HG03558 (cell line): ENCODE measurements at regions not wholly inside any gene's neighbourhood (a gene's known extent, or its start where the extent isn't known, plus 50 kb on each side); places are given as distances from the start of the nearest gene placed in this dataset.

ENCODE experiments used
- ATAC-seq: cut with Tn5 transposase; IDR thresholded peaks from one replicate; pipeline ENCODE4 v1.9.1; 2021; ENCODE audit warnings: moderate number of reproducible peaks; ENCODE audit not compliant: unreplicated experiment; ENCODE audit errors: extremely low read depth

DNA sequence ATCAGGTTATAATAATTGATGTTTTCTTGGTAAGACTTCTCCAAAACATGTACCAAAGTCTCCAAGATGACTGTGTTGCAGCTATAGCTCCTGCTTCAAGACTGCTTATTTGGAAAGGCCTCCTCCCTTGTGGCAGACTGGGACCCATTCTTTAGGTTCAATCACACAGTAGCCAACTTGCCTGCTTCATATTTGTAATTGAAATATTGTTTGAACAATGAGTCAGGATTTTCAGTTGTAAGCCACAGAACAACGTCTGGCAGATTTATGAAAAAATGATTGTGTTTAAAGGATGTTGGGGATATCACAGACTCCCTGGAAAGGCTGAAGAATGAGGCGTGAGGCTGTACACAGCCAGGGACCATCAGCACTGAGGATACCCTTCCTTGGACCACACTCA lies 458.9 kb downstream of the MED10 start:
- no peak for ATAC-seq

DNA sequence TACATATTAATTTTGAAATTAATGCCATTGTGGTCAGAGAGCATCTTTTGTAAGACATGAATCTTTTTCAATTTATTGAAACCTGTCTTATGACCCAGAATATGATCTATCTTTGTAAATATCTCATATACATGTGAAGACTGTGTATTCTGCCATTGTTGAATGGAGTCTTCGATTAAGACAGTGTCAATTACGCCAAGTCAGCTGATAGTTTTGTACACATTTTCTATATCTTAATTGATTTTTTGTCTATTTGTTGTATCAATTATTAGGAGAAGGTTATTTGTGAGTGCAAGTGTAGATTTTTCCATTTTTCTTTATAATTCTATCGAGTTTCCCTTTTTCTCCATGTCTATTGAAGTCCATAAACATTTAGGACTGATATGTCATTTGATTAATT lies 471.6 kb downstream of the MED10 start:
- ATAC-seq, result no peak

DNA sequence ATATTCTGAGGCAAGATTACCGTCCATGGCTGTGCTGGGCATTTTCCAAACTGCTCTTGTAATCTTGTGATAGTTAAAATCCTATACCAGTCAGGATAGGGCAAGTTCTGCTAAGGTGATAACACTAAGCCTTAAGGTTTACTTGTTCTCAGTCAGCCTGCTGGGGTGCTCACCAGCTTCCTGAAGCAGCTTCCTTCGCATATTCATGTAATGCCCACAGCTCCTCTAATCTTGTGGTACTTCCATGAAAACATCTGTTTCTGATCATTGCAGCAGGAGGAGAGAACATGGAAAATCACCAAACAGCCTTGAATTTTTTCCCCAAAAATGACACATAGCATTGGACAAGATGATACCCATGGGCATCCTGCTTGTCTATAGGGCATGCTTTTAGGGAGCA lies 473.2 kb downstream of the MED10 start:
- no peak for ATAC-seq

DNA sequence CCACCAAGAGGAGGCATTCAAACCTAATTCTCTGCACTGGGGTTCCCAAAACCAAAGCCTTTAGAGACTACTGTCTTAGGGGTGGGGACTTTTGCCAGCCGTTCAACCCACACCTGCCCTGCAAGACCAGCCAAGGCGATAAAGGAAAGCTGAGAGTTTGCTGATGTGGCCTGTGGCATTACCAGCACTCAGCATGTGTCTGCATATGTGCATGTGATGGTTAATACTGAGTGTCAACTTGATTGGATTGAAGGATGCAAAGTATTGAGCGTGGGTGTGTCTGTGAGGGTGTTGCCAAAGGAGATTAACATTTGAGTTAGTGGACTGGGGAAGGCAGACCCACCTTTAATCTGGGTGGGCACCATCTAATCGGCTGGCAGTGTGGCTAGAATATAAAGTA lies 474.2 kb downstream of the MED10 start:
- no peak for ATAC-seq

DNA sequence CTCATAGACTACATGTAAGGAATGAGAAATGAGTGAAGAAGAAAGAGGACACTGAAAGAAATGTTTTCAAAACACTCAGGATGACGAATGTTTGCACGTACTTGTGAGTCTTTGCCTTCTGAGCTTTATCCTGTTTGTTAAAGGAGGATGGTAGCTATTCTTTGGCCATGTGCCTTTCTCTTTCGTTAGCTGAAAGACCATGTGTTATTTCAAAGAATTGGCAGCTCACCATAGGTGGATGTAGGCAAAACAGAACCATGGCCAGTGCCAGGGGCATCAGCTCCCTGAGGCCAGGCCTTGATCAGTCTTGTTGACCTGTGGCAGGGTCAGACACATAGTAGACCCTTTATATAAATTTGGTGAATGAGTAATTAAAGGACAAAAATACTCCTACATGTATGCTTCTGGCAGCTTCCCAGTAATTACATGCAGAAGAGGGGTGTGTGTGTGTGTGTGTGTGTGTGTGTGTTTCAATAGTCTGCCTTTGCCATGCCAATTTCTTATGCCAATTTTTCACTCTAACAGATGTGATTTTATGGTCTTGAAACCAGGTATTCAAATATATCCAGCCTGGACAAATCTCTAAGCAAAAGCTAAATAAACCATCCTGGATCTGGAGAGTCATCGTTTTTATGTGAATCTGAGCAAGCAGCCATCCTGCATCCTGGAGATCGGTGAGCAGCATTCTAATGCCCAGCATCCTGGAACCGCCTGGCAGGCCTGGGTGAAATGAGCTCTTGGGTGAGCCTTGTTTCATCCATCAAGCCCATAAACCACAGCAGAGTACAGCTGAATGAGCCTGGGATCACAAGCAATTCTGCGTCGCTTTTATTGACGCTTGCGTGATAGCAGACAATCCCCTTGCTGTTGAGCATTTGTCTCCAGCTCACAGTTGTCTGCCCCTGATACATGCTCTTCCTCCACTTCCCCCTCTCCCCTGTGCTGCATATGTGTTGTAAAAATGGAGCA lies 475.4 kb downstream of the MED10 start:
- no peak for ATAC-seq

DNA sequence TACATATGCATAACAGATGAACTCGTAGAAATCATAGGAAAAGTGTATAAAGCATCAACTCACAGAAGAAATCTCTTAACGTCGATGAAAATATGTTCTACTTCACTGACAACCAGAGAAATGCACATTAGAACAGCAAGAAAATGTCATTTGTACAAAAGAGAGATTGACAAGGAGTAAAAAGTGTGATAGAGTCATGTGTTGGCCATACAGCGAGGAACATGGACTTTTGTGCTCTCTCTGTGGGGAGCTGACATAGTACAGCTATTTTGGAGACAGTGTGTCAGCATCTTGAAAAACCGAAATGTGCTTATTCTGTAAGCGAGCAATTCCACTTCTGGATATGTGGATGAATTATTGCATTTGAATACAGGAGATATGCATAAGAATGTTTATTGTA lies 477.9 kb downstream of the ICE1 start:
- ATAC-seq, result no peak

DNA sequence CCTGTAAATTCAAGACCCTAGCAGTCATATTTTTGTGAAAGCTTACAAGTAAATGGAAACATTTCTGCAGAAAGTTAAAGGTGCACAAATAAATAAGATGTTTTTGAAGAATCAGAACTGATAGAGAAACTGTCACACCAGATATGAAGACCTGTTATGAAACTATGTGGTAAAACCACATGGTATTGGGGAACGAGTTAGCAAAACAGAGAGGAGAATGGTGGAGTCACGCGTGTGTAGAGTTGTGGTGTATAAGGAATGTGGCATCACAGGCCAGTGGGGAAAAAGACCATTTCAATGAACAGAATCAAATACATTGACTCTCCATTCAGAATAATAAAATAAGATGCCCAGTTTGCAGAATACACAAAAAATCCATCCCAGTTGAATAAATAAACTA lies 477.2 kb downstream of the ICE1 start:
- no peak for ATAC-seq

DNA sequence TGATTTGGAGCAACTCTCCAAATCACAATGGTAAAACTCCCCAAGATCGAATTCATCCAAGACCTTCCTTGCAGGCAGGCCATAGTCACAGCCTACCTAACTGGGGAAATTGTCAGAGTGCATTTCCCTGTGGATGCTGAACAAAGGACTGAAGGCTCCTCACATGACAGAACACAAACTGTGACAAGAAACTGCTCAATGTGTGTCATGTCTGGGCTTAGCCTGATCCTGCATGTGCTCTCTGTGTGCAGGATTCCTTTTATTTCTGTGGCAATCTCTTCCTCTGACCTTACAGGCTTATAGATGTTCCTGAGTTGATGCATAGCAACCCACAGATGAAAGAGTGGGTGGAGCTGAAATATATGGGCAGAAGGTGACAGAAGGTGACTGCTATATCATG lies 465.8 kb downstream of the ICE1 start:
- no peak for ATAC-seq

DNA sequence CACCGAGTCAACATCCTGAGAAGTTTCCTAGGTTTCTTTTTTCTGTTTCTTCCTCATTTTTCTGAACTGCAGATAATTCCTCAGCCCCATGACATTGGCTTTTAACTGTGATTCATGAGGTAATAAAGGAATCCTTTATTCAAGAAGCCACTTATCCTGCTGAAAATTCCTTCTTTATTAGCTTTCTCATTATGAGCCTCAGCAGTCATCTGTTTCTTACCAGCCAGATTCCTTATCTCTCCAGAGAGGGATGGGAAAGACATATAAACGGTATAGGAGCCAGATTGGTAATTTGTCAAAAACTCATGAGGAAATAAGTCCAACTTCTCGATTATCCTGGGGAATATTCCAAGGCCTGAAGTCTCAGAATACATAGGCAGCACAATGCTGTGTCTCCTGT lies 465.4 kb downstream of the ICE1 start:
- ATAC-seq, result no peak

DNA sequence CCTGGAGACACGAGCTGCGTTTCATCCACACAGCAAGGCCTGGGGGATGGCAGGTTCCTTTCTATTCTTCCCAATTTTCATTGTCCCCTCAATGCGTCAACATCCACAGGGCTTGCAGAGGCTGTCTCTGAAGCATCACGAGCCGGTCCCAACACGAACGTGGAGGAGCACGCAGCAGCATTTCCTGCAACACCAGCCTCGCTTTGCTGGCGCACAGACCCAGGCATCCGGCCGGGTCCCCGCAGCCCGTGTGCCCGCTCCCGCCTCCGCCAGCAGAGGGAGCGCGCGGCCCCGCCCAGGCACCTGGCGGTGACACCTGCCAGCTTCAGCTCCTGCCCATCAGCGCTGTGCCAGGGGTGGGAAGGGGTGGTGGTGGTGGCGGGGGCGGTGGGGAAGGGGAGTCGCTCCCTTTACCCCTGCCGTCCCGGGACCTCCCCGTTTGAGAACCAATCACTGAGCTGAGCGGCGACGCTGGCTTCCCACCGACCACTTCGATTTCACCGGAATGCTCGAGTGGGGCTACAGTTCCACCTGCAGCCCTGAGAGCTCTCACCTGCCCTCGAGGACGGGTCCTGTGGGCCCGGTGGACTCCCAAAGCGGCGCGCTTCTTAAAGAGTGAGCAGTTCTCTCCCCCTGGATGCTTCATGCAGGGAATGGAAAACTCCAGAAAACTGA lies 464.5 kb downstream of the ICE1 start:
- ATAC-seq, result peak; percentile 53

DNA sequence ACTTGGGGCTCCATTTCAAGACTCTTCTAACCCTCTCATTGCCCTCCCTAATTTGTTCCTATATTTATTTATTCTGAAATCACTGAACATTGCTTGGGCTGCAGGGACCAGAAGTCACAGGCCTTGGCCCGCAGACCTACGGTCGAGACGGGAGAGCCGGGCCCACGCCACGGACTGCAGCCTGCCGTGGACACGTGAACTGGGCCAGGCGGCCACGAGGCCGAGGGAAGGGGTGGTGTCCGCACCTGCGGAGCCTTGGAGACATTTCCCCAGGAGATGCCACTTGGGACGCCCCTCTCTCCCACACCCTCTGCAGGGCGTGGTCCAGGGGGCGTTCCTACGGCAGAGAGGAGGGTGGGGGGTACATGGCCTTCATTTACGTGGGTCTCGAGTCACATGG lies 463.9 kb downstream of the ICE1 start:
- ATAC-seq, result no peak

DNA sequence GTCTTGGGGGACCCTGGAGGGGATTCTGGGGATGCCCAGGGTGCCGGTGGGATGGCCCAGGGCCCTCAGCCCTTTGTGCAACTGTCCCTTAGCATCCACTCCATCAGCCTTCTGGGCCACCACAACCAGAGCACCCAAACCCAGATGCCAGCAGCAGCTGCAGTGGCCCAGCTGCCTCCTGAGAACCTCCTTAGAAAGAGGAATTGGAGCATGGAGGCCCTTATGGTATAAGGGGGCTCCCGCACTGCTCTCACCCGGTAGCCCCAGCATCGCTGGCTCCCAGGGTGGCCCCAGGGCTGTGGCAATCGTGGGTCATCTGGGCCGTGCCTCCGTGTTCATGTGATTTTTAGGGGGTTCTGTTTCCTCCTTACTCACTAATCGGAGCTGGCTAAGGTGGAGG lies 463.3 kb downstream of the ICE1 start:
- no peak for ATAC-seq

DNA sequence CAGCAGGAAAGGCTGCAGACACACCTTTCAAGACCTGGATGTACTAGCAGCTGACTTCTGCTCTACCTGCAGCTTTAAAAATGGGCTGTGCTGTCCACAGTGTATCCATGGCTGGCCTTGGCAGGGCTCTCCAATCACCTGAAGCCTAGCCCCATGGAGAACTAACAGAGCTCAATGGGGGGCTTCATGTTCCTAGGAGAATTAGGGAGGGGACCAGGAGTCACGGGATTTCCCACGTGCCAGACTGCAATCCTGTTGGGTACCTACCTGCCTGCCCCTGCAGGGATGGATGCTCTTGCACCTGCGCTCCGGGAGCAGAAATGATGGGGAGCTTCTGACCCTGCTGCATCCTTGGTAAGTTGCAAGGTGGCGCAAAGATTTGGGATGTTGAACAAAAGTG lies 462.1 kb downstream of the ICE1 start:
- no peak for ATAC-seq

DNA sequence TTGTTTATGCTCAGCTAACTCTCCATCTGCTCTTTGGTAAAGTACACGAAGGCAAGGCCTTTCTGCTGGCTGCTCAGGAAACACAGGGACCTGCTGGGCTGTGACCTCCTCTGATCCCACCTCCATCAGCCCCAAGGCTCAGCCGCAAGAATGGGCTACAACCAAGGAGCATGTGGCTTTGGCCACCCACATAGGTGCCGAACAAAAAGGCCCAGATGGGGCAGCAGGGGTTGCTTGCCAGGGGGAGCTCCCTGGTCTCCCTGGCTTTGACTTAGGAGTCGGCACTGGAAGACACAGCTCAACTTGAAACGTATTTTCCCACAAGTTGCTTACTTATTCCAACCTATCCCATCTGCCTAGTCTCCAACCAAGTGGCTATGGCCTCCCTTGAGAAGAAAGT lies 461.1 kb downstream of the ICE1 start:
- no peak for ATAC-seq

DNA sequence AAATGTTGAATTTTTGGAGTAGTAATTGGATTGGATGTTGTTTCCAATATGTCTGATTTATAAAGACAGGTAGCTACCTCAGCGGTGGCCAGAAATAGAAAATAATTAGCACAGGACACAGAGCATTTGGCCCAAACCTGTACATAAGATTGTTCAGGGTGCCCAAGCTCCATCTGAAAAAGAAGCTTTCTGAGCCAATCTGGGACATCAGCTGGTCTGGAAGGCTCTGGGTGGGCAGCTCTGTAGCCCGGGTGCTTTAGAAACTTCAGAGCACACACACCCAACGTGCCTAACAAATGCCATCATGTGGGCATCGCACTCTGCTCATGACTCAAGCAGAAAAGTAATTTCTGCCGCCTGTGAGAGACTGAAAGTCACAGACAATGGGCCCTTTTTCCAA lies 460.7 kb downstream of the ICE1 start:
- no peak for ATAC-seq

DNA sequence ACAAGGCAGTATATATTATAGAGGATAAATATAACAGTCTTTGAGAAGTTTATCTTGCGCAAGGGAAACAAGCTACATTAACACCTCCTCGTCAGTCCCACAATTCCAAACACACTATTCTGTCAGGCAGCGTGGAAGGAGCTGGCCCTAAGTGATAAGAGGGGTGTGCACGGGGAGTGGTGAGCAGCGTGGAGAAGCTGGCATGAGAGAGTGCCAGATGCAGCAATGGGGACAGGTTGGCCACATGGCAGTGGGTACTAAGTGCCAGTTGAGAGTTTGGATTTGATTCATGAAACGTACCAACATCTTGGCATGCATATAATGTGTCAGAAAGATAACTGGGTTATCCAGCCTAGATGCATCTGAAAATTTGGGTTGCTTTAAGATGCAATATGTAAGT lies 460.2 kb downstream of the ICE1 start:
- ATAC-seq, result no peak

DNA sequence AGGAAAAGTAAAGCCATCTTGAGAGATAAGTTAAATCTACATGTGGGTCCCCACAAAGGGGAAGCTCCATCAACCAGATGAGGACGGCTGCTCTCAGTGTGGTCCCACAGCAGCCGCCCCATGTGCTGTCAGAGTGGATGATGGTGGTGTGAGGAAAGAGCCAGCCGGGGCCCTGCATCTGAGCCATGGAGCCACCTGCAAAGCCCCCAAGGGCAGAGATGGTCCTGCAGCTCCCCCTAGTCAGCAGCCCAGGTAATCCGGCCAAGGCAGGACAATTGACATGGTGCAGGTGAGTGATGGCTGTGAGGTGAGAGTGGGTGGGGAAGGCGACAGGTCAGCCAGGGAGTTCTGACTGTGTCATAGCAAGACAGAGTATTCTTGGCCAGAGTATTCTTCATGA lies 458.8 kb downstream of the ICE1 start:
- no peak for ATAC-seq

DNA sequence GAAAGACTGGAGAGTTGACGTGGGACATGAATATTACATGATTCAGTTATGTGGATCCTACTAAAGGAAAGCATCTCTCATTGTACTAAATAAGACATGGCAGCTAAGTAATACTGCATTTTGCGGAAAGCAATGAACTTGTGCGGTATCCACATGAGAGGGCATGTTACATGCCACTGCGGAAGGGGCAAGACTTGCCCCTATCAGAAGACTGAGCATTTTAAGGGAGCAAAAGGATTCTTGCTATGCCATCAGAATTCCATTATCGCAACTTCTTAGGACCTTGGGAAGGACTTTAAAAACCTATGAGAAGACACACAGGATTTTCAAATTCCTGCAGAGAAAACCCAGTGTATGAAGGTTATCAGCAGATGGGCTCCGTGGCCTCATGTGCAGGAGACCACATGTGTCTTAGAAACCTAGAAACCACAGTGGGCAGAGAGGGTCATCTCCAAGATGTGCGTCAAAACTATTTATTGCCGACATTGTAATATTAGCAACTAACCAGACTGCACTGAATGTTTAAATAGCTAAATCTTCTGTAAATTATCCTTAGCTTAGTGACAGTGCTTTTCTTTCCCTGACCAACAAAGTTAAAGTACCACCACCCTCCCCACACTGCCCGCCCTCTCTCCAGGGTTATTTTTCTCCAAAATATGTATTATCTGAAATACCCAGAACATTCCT lies 457.7 kb downstream of the ICE1 start:
- ATAC-seq, result no peak

DNA sequence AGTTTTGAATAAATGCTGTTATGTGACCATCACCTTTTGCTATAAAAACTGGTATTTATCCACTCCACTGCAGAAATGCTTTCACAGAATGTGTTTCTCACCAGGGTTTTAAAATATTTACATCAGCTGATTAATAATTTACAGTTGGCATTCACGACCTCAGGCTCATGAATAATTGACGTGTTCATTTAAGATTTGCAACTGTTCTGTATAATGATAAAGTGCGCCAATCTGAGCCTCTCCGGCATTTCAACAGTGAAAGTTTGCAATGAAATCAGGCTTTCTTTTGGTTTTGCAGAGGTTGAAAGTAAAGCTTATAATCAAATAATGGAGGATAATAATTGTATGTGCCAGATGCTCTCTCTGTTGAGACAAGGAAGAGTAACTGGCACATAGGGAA lies 434.9 kb downstream of the ICE1 start:
- no peak for ATAC-seq

DNA sequence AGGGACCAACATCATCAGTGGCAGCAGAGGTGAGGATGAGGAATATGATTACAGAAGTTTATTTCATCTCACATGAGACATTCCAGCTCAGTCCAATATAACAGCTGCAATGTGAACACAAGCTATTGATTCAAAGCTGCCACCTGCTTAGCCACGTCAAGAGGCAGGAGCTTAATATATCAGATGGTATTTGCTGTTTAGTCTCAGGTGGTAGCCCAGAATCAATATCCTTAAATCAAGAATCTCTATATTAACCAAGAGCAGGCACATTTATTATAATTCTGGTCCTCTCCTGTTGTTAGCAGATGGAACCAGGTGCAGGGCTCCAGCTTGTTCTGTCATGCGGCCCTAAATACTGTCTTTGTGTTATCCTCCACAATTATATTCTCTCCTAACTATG lies 431.6 kb downstream of the ICE1 start:
- ATAC-seq, result no peak

DNA sequence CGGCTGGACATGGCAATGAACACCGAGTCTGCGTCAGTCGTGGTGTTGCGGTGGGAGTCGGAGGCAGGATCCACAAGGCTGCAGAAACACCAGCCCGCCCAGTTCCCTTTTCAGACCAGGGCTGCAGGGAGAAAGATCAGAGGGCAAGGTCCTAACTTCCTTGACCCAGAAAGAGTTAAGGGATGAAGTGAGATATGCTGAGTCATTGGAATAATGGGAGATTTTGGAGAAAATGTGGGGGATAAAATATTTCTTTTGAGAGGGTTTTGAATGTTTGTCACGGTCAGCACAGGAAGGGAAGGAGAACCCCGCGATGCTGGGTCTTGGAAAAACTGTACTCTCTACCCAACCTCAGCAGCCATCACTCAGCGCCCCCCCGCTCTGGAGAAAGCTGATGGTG lies 416.0 kb downstream of the ICE1 start:
- no peak for ATAC-seq
